ENCODE measurements at regions not wholly inside any gene's neighbourhood (a gene's known extent, or its start where the extent isn't known, plus 50 kb on each side); places are given as distances from the start of the nearest gene placed in this dataset.
"Not testable (repeated sequence)": the region's sequence is repeated elsewhere in the genome, so short reads cannot be mapped to it uniquely, and the experiment has no call there.

GRCh38 chr13:90502153-90502552, 845.3 kb upstream of the MIR17HG start:
- Histone ChIP-seq H3K27me3 (no peaks in the 10 kb centered on the region), H3K4me2 (no peak overlapping the region), H3K27ac (no peak overlapping the region), H3K4me3 (no peak overlapping the region), H4K20me1 (ENCODE audit: low read depth) (no peaks in the 10 kb centered on the region), H3K4me1 (no peaks in the 10 kb centered on the region), H3K9ac (no peak overlapping the region), H3F3A (ENCODE audit: low read depth) (no peaks in the 10 kb centered on the region), H3K79me2 (ENCODE audit: low read depth) (no peaks in the 10 kb centered on the region), H3K9me3 (ENCODE audit: low read depth) (no peaks in the 10 kb centered on the region), H3K36me3 (no peaks in the 10 kb centered on the region), H2AFZ (replicated peaks) (no peak overlapping the region)
- no peak for DNase-seq (ENCODE audit: low spot score)
- Mint-ChIP-seq H3K4me1 (peaks cover 8% of the 10 kb centered on the region), H3K36me3 (no peaks in the 10 kb centered on the region), H3K4me3 (no peak overlapping the region), H3K27me3 (ENCODE audit: insufficient read depth, low read depth) (no peaks in the 10 kb centered on the region), H3K9me3 (no peaks in the 10 kb centered on the region), H3K27ac (no peak overlapping the region)
- no peak for TF ChIP-seq EZH2 (IDR thresholded peaks at IDR 0.05)
- no peak for TF ChIP-seq EZH2phosphoT487 (IDR thresholded peaks at IDR 0.05)
- TF ChIP-seq CTCF (IDR thresholded peaks at IDR 0.05) = no peak

GRCh38 chr13:90502762-90503161, 844.7 kb upstream of the MIR17HG start:
- no peak overlapping the region for H3K27ac ChIP-seq
- no peaks in the 10 kb centered on the region for H3K4me1 ChIP-seq
- H3K36me3 ChIP-seq = no peaks in the 10 kb centered on the region
- H3K9ac ChIP-seq = no peak overlapping the region
- H3K79me2 ChIP-seq (ENCODE audit: low read depth) = no peaks in the 10 kb centered on the region
- Mint-ChIP-seq H3K36me3 (no peaks in the 10 kb centered on the region), H3K9me3 (no peaks in the 10 kb centered on the region), H3K27ac (no peak overlapping the region), H3K4me3 (no peak overlapping the region), H3K4me1 (peaks cover 8% of the 10 kb centered on the region), H3K27me3 (ENCODE audit: insufficient read depth, low read depth) (no peaks in the 10 kb centered on the region)
- no peak overlapping the region for H3K4me2 ChIP-seq
- no peaks in the 10 kb centered on the region for H3F3A ChIP-seq (ENCODE audit: low read depth)
- no peaks in the 10 kb centered on the region for H3K9me3 ChIP-seq (ENCODE audit: low read depth)
- H2AFZ ChIP-seq (replicated peaks) = no peak overlapping the region
- H3K27me3 ChIP-seq = no peaks in the 10 kb centered on the region
- TF ChIP-seq EZH2phosphoT487 (IDR thresholded peaks at IDR 0.05) = no peak
- no peak for TF ChIP-seq EZH2 (IDR thresholded peaks at IDR 0.05)
- TF ChIP-seq CTCF (IDR thresholded peaks at IDR 0.05) = no peak
- no peaks in the 10 kb centered on the region for H4K20me1 ChIP-seq (ENCODE audit: low read depth)
- no peak for DNase-seq (ENCODE audit: low spot score)
- H3K4me3 ChIP-seq = no peak overlapping the region

GRCh38 chr13:90510319-90510718, 837.2 kb upstream of the MIR17HG start:
- no peaks in the 10 kb centered on the region for H3K36me3 ChIP-seq
- H3F3A ChIP-seq (ENCODE audit: low read depth) = no peaks in the 10 kb centered on the region
- H4K20me1 ChIP-seq (ENCODE audit: low read depth) = no peaks in the 10 kb centered on the region
- no peak overlapping the region for H3K27ac ChIP-seq
- no peak overlapping the region for H3K4me2 ChIP-seq
- Mint-ChIP-seq H3K4me1 (no peaks in the 10 kb centered on the region), H3K4me3 (no peak overlapping the region), H3K9me3 (peaks cover 2% of the 10 kb centered on the region), H3K36me3 (no peaks in the 10 kb centered on the region), H3K27ac (no peak overlapping the region), H3K27me3 (ENCODE audit: insufficient read depth, low read depth) (peaks cover 2% of the 10 kb centered on the region)
- DNase-seq (ENCODE audit: low spot score) = no peak
- no peak for TF ChIP-seq CTCF (IDR thresholded peaks at IDR 0.05)
- no peak for TF ChIP-seq EZH2phosphoT487 (IDR thresholded peaks at IDR 0.05)
- no peak for TF ChIP-seq EZH2 (IDR thresholded peaks at IDR 0.05)
- no peak overlapping the region for H3K9ac ChIP-seq
- no peaks in the 10 kb centered on the region for H3K4me1 ChIP-seq
- H3K27me3 ChIP-seq = no peaks in the 10 kb centered on the region
- no peaks in the 10 kb centered on the region for H3K9me3 ChIP-seq (ENCODE audit: low read depth)
- no peak overlapping the region for H2AFZ ChIP-seq (replicated peaks)
- no peak overlapping the region for H3K4me3 ChIP-seq
- H3K79me2 ChIP-seq (ENCODE audit: low read depth) = no peaks in the 10 kb centered on the region

GRCh38 chr13:90511903-90512302, 835.6 kb upstream of the MIR17HG start:
- no peak overlapping the region for H3K9ac ChIP-seq
- Mint-ChIP-seq H3K27ac (no peak overlapping the region), H3K4me1 (no peaks in the 10 kb centered on the region), H3K9me3 (peaks cover 2% of the 10 kb centered on the region), H3K36me3 (no peaks in the 10 kb centered on the region), H3K4me3 (no peak overlapping the region), H3K27me3 (ENCODE audit: insufficient read depth, low read depth) (peaks cover 2% of the 10 kb centered on the region)
- H3K27ac ChIP-seq = no peak overlapping the region
- no peaks in the 10 kb centered on the region for H3F3A ChIP-seq (ENCODE audit: low read depth)
- no peaks in the 10 kb centered on the region for H4K20me1 ChIP-seq (ENCODE audit: low read depth)
- no peaks in the 10 kb centered on the region for H3K4me1 ChIP-seq
- H3K4me3 ChIP-seq = no peak overlapping the region
- H2AFZ ChIP-seq (replicated peaks) = no peak overlapping the region
- no peak overlapping the region for H3K4me2 ChIP-seq
- TF ChIP-seq EZH2phosphoT487 (IDR thresholded peaks at IDR 0.05) (no peak), EZH2 (IDR thresholded peaks at IDR 0.05) (no peak), CTCF (IDR thresholded peaks at IDR 0.05) (no peak)
- no peak for DNase-seq (ENCODE audit: low spot score)
- H3K79me2 ChIP-seq (ENCODE audit: low read depth) = no peaks in the 10 kb centered on the region
- H3K36me3 ChIP-seq = no peaks in the 10 kb centered on the region
- no peaks in the 10 kb centered on the region for H3K27me3 ChIP-seq
- no peaks in the 10 kb centered on the region for H3K9me3 ChIP-seq (ENCODE audit: low read depth)

GRCh38 chr13:90514712-90515111, 832.8 kb upstream of the MIR17HG start:
- H3K4me2 ChIP-seq; H3K9ac ChIP-seq; H3K27ac ChIP-seq; H3K79me2 ChIP-seq (ENCODE audit: low read depth); H2AFZ ChIP-seq (replicated peaks); H3K36me3 ChIP-seq; H3K4me3 Mint-ChIP-seq; H3K9me3 Mint-ChIP-seq; H4K20me1 ChIP-seq (ENCODE audit: low read depth); H3K27me3 Mint-ChIP-seq (ENCODE audit: insufficient read depth, low read depth); H3K4me1 ChIP-seq; H3K27me3 ChIP-seq; DNase-seq (ENCODE audit: low spot score); H3K27ac Mint-ChIP-seq; H3K9me3 ChIP-seq (ENCODE audit: low read depth); H3K4me1 Mint-ChIP-seq; H3F3A ChIP-seq (ENCODE audit: low read depth); H3K36me3 Mint-ChIP-seq; H3K4me3 ChIP-seq: not testable (repeated sequence)

Data from neural progenitor cell (in vitro differentiated cells).